ENCODE measurements at regions not wholly inside any gene's neighbourhood (a gene's known extent, or its start where the extent isn't known, plus 50 kb on each side); places are given as distances from the start of the nearest gene placed in this dataset.
"Not testable (repeated sequence)": the region's sequence is repeated elsewhere in the genome, so short reads cannot be mapped to it uniquely, and the experiment has no call there.

DNA sequence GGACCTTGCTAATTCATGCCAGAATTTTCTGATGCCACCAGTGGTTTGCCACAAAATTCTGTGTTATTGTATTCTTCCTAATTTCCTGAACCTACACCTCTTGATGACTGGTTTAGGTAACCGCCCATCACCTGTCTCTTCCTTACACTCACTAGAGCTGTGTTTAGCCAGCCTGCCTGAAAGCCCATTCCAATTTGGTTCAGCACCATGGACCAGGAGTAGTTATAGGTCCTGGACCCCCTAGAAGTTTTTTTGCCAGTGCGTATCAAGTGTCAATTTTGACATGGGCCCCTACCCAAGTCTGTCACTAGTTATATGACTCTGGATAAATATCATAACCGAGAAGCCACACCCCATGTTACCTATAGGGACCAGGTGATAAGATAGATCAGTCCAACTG, 94.0 kb upstream of the NAP1L1 start:
- Histone ChIP-seq H3K36me3 (no peaks in the 10 kb centered on the region), H3F3A (ENCODE audit: low read depth) (no peaks in the 10 kb centered on the region), H3K9ac (no peak overlapping the region), H3K4me2 (no peak overlapping the region), H3K27me3 (no peaks in the 10 kb centered on the region), H4K20me1 (ENCODE audit: low read depth) (no peaks in the 10 kb centered on the region), H2AFZ (replicated peaks) (no peak overlapping the region), H3K4me1 (no peaks in the 10 kb centered on the region), H3K79me2 (ENCODE audit: low read depth) (no peaks in the 10 kb centered on the region), H3K4me3 (no peak overlapping the region), H3K9me3 (ENCODE audit: low read depth) (no peaks in the 10 kb centered on the region), H3K27ac (no peak overlapping the region)
- peaks cover 6% of the 10 kb centered on the region for H3K27me3 Mint-ChIP-seq (ENCODE audit: insufficient read depth, low read depth)
- H3K27ac Mint-ChIP-seq, result no peak overlapping the region
- DNase-seq (ENCODE audit: low spot score), result no peak
- no peak overlapping the region for H3K4me3 Mint-ChIP-seq
- no peaks in the 10 kb centered on the region for H3K4me1 Mint-ChIP-seq
- TF ChIP-seq, protein P1, sequence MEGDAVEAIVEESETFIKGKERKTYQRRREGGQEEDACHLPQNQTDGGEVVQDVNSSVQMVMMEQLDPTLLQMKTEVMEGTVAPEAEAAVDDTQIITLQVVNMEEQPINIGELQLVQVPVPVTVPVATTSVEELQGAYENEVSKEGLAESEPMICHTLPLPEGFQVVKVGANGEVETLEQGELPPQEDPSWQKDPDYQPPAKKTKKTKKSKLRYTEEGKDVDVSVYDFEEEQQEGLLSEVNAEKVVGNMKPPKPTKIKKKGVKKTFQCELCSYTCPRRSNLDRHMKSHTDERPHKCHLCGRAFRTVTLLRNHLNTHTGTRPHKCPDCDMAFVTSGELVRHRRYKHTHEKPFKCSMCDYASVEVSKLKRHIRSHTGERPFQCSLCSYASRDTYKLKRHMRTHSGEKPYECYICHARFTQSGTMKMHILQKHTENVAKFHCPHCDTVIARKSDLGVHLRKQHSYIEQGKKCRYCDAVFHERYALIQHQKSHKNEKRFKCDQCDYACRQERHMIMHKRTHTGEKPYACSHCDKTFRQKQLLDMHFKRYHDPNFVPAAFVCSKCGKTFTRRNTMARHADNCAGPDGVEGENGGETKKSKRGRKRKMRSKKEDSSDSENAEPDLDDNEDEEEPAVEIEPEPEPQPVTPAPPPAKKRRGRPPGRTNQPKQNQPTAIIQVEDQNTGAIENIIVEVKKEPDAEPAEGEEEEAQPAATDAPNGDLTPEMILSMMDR (IDR thresholded peaks at IDR 0.05), result no peak
- TF ChIP-seq EZH2phosphoT487 (IDR thresholded peaks at IDR 0.05) (no peak), EZH2 (IDR thresholded peaks at IDR 0.05) (no peak)
- H3K9me3 Mint-ChIP-seq, result no peaks in the 10 kb centered on the region
- no peaks in the 10 kb centered on the region for H3K36me3 Mint-ChIP-seq

DNA sequence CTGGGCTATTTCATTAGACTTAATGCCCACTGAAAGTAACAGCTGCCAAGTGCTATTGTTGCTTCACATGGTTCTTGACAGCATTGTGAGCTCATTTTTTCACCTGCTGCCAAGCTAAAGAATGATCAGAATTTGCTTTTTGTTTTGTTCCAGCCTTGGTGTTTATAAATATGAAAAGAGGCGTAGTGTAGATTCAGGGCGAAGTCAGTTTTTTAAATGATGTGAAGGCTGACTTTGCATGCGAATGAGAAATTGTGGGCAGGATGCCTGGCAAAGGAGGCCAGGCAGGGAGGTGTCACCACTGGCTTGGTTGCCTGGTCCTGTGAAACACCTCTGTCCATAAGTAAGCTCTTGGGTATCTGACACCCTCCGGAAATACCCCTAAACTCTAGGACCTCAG, 93.3 kb upstream of the NAP1L1 start:
- H3K27ac Mint-ChIP-seq, result no peak overlapping the region

DNA sequence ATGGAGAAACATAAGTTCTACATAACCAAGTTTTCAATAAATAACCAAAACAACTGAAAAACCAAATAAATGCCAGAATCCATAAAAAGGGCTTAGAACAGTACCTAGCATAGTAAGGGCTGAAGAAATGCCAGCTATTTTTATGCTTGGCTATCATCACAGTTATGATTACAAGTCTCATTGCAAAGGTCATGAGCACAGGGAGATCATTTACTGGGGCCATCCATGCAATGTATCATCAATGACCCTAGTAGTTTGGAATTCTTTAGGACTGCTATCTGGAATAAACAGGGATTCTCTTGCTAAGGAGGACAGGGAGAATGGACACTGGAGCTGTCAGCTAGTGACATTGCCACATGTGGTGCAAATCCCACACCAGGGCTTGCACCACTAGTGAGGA, 92.5 kb upstream of the NAP1L1 start:
- Mint-ChIP-seq H3K27me3 (ENCODE audit: insufficient read depth, low read depth) (peaks cover 4% of the 10 kb centered on the region), H3K9me3 (no peaks in the 10 kb centered on the region), H3K36me3 (no peaks in the 10 kb centered on the region), H3K4me3 (no peak overlapping the region), H3K4me1 (peaks cover 2% of the 10 kb centered on the region), H3K27ac (no peak overlapping the region)
- no peak for DNase-seq (ENCODE audit: low spot score)
- TF ChIP-seq EZH2phosphoT487 (IDR thresholded peaks at IDR 0.05) (no peak), EZH2 (IDR thresholded peaks at IDR 0.05) (no peak)
- TF ChIP-seq, protein P1 (IDR thresholded peaks at IDR 0.05), result no peak
- Histone ChIP-seq H2AFZ (replicated peaks) (no peak overlapping the region), H3F3A (ENCODE audit: low read depth) (no peaks in the 10 kb centered on the region), H3K9me3 (ENCODE audit: low read depth) (no peaks in the 10 kb centered on the region), H3K9ac (no peak overlapping the region), H3K4me1 (no peaks in the 10 kb centered on the region), H3K4me2 (no peak overlapping the region), H3K36me3 (no peaks in the 10 kb centered on the region), H3K79me2 (ENCODE audit: low read depth) (no peaks in the 10 kb centered on the region), H3K4me3 (no peak overlapping the region), H3K27ac (no peak overlapping the region), H3K27me3 (no peaks in the 10 kb centered on the region), H4K20me1 (ENCODE audit: low read depth) (no peaks in the 10 kb centered on the region)

More for the DNA sequence above, 93.3 kb upstream of the NAP1L1 start:
- Histone ChIP-seq H3K27ac (no peak overlapping the region), H2AFZ (replicated peaks) (no peak overlapping the region), H3K4me1 (no peaks in the 10 kb centered on the region), H3K27me3 (no peaks in the 10 kb centered on the region), H3K9ac (no peak overlapping the region), H4K20me1 (ENCODE audit: low read depth) (no peaks in the 10 kb centered on the region), H3K4me3 (no peak overlapping the region), H3K36me3 (no peaks in the 10 kb centered on the region), H3K4me2 (no peak overlapping the region), H3K9me3 (ENCODE audit: low read depth) (no peaks in the 10 kb centered on the region), H3K79me2 (ENCODE audit: low read depth) (no peaks in the 10 kb centered on the region), H3F3A (ENCODE audit: low read depth) (no peaks in the 10 kb centered on the region)
- no peak for TF ChIP-seq EZH2 (IDR thresholded peaks at IDR 0.05)
- no peak for TF ChIP-seq EZH2phosphoT487 (IDR thresholded peaks at IDR 0.05)
- TF ChIP-seq, protein P1 (IDR thresholded peaks at IDR 0.05), result no peak
- Mint-ChIP-seq H3K4me3 (no peak overlapping the region), H3K4me1 (peaks cover 2% of the 10 kb centered on the region), H3K9me3 (no peaks in the 10 kb centered on the region), H3K27me3 (ENCODE audit: insufficient read depth, low read depth) (peaks cover 6% of the 10 kb centered on the region), H3K36me3 (no peaks in the 10 kb centered on the region)
- DNase-seq (ENCODE audit: low spot score), result no peak

DNA sequence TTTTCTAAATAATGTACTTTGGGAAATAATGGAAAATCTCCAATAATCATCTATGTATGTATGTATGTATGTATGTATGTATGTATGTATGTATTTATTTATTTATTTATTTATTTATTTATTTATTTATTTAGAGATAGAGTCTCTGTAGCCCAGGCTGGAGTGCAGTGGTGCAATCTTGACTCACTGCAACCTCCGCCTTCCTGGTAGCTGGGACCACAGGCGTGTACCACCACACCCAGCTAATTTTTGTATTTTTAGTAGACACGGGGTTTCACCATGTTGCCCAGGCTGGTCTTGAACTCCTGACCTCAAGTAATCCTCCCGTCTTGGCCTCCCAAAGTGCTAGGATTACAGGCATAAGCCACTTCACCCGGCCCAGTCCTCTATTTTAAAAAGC, 91.5 kb upstream of the NAP1L1 start:
- H2AFZ ChIP-seq (replicated peaks); H3K4me2 ChIP-seq; H3K9ac ChIP-seq; H3K36me3 ChIP-seq; H3K27ac ChIP-seq; H3K9me3 Mint-ChIP-seq; H3K79me2 ChIP-seq (ENCODE audit: low read depth); H3K27ac Mint-ChIP-seq; H3K27me3 Mint-ChIP-seq (ENCODE audit: insufficient read depth, low read depth); H3K4me3 Mint-ChIP-seq; H3F3A ChIP-seq (ENCODE audit: low read depth); H3K27me3 ChIP-seq; H3K4me1 ChIP-seq; DNase-seq (ENCODE audit: low spot score); H3K36me3 Mint-ChIP-seq; H3K9me3 ChIP-seq (ENCODE audit: low read depth); H3K4me3 ChIP-seq; H4K20me1 ChIP-seq (ENCODE audit: low read depth); H3K4me1 Mint-ChIP-seq: not testable (repeated sequence)
